NCI-H2081 (cell line): ENCODE measurements at regions not wholly inside any gene's neighbourhood (a gene's known extent, or its start where the extent isn't known, plus 50 kb on each side); places are given as distances from the start of the nearest gene placed in this dataset.
"Not testable (repeated sequence)": the region's sequence is repeated elsewhere in the genome, so short reads cannot be mapped to it uniquely, and the experiment has no call there.

ENCODE experiments used
- DNase-seq, 2 experiments: peaks; one replicate each; lab custom pipeline; 2025; lab: John Stamatoyannopoulos, UW

DNA sequence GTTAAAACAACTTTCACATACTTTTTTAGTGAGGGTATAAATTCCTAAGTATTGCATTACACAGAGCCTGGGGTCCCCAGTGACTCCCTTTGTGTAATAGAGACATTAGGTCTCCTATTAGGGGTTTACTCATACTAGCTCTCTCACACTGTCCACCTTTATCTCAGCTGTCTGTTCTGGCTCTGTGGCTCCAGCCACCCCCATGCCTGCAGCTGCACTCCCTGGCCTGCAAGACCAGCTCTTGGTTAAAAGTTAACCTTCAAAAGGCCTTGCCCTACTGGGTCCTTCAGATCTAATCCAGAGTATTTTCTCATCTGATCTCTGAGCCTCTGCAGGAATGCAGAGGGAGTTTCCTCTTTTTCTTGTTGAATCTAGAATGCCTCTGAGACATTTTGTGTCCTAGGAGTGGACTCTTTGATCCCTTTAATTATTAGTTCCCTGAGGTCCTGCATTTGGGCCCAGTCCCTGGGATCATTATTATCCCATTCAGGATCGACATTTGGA, 280.9 kb downstream of the PYDC2 start:
- not testable (repeated sequence) for DNase-seq

GRCh38 chr3:191743283-191743682, 282.3 kb downstream of the PYDC2 start:
- DNase-seq: no peak

- no peak for DNase-seq
These were observed 289.7 kb downstream of the PYDC2 start for GRCh38 chr3:191750618-191751017.

DNA sequence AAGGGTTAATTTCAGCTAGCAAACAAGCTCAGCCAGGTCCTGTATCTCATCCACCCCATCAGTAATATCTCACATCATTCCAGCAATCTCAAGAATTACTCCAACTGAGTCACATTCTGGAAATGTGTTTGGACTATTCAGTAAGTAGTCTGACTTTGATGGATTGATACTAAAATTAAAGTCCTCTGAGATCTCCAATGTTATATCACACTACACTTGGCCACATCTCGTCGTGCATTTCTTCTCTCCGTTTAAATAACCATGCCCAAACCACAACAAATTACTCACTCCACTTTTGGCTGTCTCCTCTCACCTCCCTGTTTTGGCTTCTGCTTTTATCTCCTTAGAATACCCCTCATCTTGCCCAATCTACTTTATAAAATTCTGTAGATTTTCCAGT, 292.2 kb downstream of the PYDC2 start:
- no peak for DNase-seq

DNA sequence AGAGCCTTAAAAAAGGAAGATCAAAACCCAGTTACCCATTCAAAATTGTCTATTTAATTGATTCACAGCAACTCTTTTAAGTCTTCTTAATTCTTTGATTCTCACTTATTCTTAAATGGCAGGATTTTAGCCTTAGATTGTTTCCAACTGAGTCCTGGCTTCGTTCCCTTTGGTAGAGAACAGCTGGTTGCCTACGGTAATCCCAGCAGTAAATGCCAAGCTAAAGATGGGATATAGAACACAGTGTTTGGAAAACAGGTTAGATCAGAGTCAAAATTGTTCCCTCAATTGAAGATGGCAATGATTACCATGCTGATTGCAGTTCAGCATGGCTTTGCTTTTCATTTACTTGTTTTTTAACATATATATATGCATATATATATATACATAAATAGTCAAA, 300.9 kb downstream of the PYDC2 start:
- peak in 1 of 2 experiments; percentile 43 for DNase-seq

DNA sequence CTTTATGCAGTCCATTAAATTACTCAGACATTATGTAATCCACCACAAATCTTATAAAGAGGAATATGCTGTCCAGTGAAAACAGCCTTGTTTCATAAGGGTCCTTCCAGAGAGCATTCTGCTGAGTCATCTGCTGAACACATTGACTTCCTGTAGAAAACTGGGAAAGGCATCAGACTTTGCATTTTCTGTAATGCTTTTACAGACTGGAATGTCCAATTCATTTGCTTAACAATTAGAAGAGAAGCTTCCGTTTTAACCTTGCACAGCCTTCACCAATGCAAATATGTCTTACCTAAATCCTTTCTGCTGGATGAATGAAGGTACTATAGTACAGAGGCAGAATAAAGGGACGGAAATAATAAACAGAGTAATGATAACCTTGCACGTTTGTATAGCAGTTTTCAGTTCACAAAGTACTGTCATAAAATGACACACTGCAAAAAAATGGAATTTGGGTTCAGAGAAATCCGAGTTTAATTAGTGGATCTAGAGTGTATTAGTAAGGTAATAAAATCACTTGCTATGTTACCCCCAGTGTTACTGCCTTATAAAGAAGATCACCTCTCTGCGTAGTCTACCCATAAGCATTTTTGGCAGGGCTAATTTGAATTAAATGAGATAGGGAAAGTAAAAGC, 301.5 kb downstream of the PYDC2 start:
- DNase-seq: peak; percentile 49 to 83

GRCh38 chr3:191768421-191768820, 307.5 kb downstream of the PYDC2 start:
- DNase-seq: no peak

DNA sequence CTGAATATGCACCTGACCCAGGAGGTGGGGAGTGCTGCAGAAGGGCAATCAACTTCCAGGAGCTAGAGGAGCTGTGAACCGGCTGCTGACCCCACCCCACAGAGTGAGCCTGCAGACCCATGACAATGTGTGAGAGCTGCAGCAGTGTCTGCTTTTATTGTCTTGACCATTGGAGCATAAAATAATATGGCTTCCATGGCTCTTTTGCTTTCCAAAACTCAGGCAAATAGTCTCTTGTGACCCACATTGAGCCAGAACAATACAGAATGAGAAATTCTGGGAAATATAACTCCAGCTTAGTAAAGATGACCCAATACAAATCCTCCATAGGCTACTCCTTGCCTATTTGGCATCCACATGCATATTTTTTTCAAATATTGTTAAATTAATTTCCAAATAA, 309.6 kb downstream of the PYDC2 start:
- DNase-seq: no peak

DNA sequence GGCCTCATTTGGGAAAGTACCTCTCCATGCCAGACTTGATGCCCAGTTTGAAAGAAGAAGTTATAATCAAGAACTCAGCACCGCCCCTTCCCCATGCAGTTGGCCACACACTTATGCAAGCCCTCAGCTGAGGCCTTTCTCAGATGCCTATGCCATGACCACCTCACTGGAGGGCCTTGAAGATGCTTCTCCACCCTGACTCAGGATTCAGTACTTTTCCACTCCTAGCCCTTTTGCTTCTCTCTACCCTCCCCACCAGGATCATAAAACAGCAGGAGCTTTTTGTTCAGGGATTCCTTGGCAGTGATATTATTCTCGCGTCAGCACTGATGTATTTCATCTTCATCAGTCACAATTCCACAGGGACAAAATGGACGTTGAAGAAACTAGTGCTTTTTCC, 313.5 kb downstream of the PYDC2 start:
- DNase-seq: peak in 1 of 2 experiments; percentile 22

DNA sequence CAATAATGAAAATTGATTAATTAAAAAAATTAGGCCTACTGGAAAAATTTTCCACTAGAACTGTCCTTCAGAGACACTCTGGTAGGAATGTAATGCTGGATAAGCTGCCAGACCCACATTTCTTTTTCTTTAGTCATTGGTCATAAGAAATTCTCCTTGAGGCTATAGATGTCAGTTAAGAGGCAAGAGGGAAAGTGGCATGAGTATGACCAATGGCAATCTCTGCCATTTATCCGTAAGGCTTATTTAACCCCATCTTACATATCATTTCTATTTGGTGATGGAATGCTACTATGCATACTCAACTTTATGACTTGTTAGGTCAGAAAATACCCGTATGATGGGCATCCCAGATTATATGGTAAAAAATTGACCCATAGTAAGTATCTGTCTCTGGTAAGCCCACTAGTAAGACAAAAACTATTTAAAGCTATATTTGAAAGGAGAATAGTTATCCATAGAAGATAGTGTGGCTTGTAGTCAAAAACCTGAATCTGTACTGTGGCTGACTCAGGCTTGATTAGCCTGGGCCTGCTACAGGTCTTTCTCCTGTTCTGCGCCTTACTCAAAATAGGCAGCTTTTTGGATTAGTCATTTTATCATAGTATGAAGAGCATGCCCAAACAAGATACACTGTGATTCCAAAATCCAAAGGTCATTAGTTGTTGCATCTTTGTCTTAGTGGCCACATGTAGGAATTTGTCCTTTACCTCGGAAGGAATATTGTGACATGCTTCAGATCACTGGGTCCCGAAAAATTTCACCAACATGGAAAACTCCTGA, 314.7 kb downstream of the PYDC2 start:
- no peak for DNase-seq

- no peak for DNase-seq
These were observed 320.1 kb downstream of the PYDC2 start for GRCh38 chr3:191781044-191781443.

DNA sequence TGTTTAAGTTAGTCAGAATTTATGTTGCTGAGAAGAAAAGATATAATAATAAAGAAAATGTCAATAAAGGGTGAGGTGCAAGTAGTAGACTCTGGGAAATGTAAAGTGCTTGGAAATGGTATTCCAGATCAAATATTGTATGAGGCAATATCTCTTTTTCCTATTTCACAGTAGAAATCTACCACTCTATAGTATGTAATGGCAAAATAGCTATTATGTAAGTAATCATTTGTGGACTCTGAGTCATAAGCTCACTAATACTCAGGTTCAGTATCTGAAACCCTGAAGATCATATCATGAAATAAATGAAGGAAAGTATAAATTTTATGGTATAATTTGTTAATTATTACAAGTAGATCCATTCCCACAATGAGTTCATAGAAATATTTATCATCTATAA, 322.1 kb downstream of the PYDC2 start:
- no peak for DNase-seq

DNA sequence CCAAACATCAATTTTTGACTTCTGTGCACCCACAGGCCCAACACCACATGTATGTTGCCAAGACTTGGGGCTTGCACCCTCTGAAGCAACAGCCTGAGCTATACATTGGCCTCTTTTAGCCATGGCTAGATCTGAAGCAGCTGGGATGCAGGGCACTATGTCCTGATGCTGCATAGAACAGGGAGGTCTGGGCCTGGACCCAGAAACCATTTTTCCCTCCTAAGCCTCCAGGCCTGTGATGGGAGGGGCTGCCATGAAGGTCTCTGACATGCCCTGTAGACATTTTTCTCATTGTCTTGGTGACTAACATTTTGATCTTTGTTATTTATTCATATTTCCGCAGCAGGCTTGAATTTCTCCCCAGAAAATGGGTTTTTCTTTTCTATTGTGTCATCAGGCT, 330.0 kb downstream of the PYDC2 start:
- no peak for DNase-seq

- no peak for DNase-seq
These were observed 331.6 kb downstream of the PYDC2 start for GRCh38 chr3:191792580-191792979.

GRCh38 chr3:191795196-191795595, 334.2 kb downstream of the PYDC2 start:
- DNase-seq: no peak

DNA sequence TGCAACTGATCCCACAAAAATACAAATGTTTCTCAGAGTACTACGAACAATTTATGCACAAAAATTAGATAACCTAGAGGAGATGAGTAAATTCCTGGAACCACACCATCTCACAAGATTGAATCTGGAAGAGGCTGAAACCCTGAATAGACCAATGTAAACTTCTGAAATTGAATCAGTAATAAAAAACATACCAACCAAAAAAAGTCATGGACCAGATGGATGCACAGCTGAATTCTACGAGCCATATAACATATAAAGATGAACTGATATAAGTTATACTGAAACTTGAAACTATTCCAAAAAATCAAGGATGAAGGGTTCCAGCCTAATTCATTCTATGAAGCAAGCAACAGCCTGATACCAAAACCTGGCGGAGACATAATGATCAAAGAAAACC, 336.3 kb downstream of the PYDC2 start:
- no peak for DNase-seq

DNA sequence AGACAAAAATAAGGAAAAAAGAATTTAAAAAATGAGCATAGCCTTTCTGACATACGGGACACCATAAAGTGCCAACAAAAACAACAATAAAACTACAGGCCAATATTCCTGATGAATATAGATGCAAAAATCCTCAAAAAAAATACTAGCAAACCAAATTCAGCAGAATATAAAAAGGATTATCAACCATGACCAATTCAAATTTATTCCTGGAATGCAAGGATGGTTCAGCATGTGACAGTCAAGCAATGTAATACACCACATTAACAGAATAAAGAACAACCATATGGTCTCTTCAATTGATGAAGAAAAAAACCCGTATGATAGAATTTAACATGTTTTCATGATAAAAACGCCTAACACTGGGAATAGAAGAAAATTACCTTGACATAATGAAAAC, 341.7 kb downstream of the PYDC2 start:
- no peak for DNase-seq

GRCh38 chr3:191804935-191805334, 344.0 kb downstream of the PYDC2 start:
- no peak for DNase-seq

DNA sequence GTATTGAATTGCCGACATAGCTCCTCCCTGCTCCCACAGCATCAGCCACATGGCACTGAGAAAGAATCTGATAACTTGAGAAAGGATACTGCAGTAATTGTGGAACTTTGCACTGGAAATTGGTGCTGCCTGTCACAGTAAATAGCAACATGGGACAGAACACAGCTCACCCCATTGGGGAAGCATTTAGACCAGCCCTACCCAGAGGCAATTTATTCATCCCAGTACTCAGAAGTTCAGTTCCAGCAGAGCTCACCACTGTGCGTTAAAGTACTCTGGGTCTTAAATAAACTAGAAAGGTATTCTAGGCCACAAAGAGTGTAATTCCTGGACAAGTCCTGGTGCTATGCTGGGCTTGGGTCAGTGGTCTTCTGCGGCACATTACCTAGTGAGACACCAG, 347.1 kb downstream of the PYDC2 start:
- DNase-seq: no peak

DNA sequence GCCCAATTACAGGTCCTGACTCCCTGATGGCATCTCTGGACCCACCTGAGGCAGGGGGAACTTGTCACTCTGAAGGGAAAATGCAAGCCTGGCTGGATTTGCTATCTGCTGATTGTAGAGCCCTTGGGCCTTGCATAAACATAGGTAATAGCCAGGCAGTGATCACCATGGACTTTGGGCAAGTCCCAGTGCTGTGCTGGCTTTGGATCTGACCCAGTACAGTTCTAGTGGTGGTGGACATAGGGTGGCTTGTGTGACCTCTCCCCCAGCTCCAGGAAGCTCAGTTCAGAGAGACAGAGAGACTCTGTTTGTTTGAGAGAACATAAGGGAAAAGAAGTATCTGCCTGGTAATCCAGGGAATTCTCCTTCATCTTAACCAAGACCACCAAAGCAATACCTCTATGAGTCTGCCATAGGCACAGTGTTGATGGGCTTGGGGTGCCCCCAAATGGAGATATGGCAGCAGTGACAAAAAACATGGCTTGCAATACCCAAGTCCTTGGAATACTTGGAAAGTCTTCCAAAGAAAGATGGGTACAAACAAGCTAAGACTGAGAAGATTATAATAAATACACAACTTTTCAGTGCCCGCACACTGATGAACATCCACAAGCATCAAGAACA, 348.5 kb downstream of the PYDC2 start:
- DNase-seq: no peak

DNA sequence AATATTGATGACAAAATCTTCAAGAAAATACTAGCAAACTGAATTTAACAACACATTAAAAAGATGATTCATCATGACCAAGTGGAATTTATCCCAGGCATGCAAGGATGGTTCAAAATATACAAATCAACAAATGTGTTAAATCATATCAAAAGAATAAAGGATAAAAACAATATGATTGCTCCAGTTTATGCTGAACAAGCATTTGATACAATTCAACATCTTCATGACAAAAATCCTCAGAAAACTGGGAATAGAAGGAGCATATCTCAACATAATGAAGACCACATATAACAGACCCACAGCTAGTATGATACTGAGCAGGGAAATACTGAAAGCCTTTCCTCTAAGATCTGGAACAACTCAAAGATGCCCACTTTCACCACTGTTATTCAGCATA, 352.3 kb downstream of the PYDC2 start:
- DNase-seq: no peak

- DNase-seq: no peak
These were observed 387.9 kb downstream of the PYDC2 start for GRCh38 chr3:191848818-191849217.

GRCh38 chr3:191859531-191859930, 398.6 kb downstream of the PYDC2 start:
- DNase-seq: no peak
